Gastrocnemius medialis (tissue), 4 donors: ENCODE measurements at regions not wholly inside any gene's neighbourhood (a gene's known extent, or its start where the extent isn't known, plus 50 kb on each side); places are given as distances from the start of the nearest gene placed in this dataset.

ENCODE experiments used
- ATAC-seq, 2 donors: fragments of 150-250 bp; one replicate each; pipeline ENCODE4 v1.9.1; 2016
- DNase-seq, 2 donors: peaks; one replicate each; pipeline ENCODE4 v3.0.0-alpha.2; 2019
- H3K27ac ChIP-seq, 4 donors: fragments of 200-600 bp; sonication (generic); 1 replicate in 1 of 4; 2 replicates in 3 of 4; pipeline ENCODE4 v1.5.1; 2016 to 2018; ENCODE audit warnings: mild to moderate bottlenecking in 2 of 4, moderate library complexity in 1 of 4
- H3K27me3 ChIP-seq, 3 donors: fragments of 200-600 bp; sonication (generic) in 2 of 3; 1 replicate in 1 of 3; 2 replicates in 2 of 3; pipeline versions ENCODE4 v1.5.1 to v1.6.0; 2016 to 2019; ENCODE audit warnings: mild to moderate bottlenecking in 1 of 3, moderate library complexity in 1 of 3
- H3K36me3 ChIP-seq, 2 donors: fragments of 200-600 bp; sonication (generic) in 1 of 2; one replicate each; pipeline ENCODE4 v1.5.1; 2017 to 2018
- H3K4me1 ChIP-seq, 2 donors: fragments of 200-600 bp; sonication (generic) in 1 of 2; one replicate each; pipeline ENCODE4 v1.5.1; 2016 to 2017; ENCODE audit warnings: mild to moderate bottlenecking in 2 of 2
- H3K4me3 ChIP-seq, 4 donors: fragments of 200-600 bp; sonication (generic) in 3 of 4; 1 replicate in 1 of 4; 2 replicates in 3 of 4; pipeline ENCODE4 v1.5.1; 2016 to 2019; ENCODE audit warnings: mild to moderate bottlenecking in 2 of 4
- H3K9me3 ChIP-seq, 3 donors: fragments of 200-600 bp; sonication (generic) in 2 of 3; 1 replicate in 1 of 3; 2 replicates in 2 of 3; pipeline ENCODE4 v1.5.1; 2016 to 2019
- POLR2A ChIP-seq, 2 donors: fragments of 450-650 bp; IDR thresholded peaks; one replicate each; pipeline ENCODE4 v1.6.1; 2017; ENCODE audit warnings: antibody characterized with exemption in 2 of 2, mild to moderate bottlenecking in 2 of 2, moderate library complexity in 2 of 2
- in situ Hi-C, 4 donors: fragments of 200-750 bp; cut with MboI; loops; one replicate each; pipeline versions ENCODE4 v1.15.0 to v1.8.0; 2017; ENCODE audit warnings: low sequenced_read_pairs in 4 of 4
- intact Hi-C: fragments of 100-400 bp; cut with DNase I; formaldehyde crosslinking; loops from one replicate; pipeline ENCODE4 v1.15.1; 2023; ENCODE audit warnings: low total_unique reads
- TF ChIP-seq, protein P1 (sequence below), 5 experiments: fragments of 450-650 bp in 3 of 5; fragments of 200-600 bp in 2 of 5; sonication (generic) in 2 of 5; IDR thresholded peaks in 4 of 5; conservative IDR thresholded peaks in 1 of 5; 1 replicate in 4 of 5; 2 replicates in 1 of 5; pipeline ENCODE4 v1.5.1; 2016 to 2019; ENCODE audit warnings: antibody characterized with exemption in 5 of 5, mild to moderate bottlenecking in 3 of 5, moderate library complexity in 3 of 5

DNA sequence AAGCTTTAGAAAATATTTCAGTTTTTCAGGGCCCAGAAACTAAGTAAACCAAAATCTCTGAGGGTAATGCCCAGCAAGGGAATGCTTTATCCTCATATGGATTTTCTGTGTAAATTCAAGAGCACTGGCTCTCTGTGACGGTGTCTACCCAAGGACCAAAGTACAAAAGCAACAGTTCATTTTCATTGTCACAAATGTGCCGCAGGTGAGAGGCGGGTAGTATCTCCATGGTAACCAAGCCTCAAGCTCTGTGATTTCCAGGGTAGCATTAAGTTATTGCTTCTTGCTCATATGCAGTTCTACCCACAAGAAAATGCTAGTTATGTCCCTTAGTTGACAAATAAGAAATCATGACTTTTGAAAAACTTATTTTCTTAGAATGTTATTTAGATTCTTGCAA is 164.3 kb downstream of the MTRR start:
- Histone ChIP-seq H3K27me3 (no peaks in the 10 kb centered on the region), H3K4me1 (no peaks in the 10 kb centered on the region), H3K27ac (no peak overlapping the region), H3K36me3 (no peaks in the 10 kb centered on the region), H3K9me3 (no peaks in the 10 kb centered on the region), H3K4me3 (no peak overlapping the region)
- ATAC-seq (no peak), DNase-seq (no peak)
- intact Hi-C loops (no loop called here), in situ Hi-C loops (no loop called here)
- TF ChIP-seq, protein P1, sequence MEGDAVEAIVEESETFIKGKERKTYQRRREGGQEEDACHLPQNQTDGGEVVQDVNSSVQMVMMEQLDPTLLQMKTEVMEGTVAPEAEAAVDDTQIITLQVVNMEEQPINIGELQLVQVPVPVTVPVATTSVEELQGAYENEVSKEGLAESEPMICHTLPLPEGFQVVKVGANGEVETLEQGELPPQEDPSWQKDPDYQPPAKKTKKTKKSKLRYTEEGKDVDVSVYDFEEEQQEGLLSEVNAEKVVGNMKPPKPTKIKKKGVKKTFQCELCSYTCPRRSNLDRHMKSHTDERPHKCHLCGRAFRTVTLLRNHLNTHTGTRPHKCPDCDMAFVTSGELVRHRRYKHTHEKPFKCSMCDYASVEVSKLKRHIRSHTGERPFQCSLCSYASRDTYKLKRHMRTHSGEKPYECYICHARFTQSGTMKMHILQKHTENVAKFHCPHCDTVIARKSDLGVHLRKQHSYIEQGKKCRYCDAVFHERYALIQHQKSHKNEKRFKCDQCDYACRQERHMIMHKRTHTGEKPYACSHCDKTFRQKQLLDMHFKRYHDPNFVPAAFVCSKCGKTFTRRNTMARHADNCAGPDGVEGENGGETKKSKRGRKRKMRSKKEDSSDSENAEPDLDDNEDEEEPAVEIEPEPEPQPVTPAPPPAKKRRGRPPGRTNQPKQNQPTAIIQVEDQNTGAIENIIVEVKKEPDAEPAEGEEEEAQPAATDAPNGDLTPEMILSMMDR (IDR thresholded peaks at IDR 0.05 in 4 of 5, conservative IDR thresholded peaks at IDR 0.05 in 1 of 5) = no peak
- no peak for TF ChIP-seq POLR2A (IDR thresholded peaks at IDR 0.05)

DNA sequence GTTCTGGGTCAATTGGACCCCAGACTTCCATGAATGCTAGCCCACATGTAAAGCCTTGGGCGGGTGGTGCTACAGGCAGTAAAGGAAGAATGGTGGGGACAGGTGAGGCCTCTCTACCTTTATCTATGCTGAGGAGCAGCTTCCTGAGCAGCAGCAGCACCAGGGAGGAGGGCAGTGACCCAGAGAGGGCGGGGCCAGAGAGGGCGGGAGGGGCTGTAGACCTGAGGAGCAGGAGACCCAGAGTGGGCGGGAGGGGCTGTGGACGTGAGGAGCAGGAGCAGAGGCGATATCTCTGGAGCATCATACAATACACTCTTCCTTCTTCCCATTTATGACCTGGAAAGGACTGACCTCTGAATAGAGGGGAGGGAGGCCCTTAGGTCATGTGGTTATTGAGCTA is 165.9 kb downstream of the MTRR start:
- TF ChIP-seq POLR2A (IDR thresholded peaks at IDR 0.05) = no peak
- TF ChIP-seq, protein P1 (IDR thresholded peaks at IDR 0.05 in 4 of 5, conservative IDR thresholded peaks at IDR 0.05 in 1 of 5) = no peak
- Histone ChIP-seq H3K9me3 (no peaks in the 10 kb centered on the region), H3K27me3 (no peaks in the 10 kb centered on the region), H3K27ac (no peak overlapping the region), H3K4me1 (no peaks in the 10 kb centered on the region), H3K36me3 (no peaks in the 10 kb centered on the region), H3K4me3 (no peak overlapping the region)
- in situ Hi-C loops = no loop called here
- intact Hi-C loops = no loop called here
- no peak for DNase-seq
- no peak for ATAC-seq

DNA sequence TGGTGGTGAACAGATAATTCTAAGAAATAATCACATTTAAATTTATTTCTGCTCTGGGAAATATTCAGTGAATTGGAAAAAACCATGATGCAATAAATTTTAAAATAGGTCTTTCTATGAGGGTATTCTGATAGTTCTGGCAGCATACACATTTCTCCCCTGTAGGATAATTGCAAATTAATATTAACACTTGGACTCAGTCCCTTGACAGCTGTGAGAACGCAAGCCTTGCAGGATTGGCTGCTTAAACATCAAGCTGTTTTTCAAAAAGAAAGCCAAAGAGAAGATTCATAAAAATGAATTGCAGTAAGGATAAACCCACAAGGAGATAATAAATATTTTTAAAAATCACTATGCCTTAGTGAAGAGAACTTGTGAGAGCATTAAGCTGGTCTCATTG is 180.0 kb downstream of the MTRR start:
- in situ Hi-C loops = no loop called here
- no peak for ATAC-seq
- Histone ChIP-seq H3K4me1 (no peaks in the 10 kb centered on the region), H3K36me3 (no peaks in the 10 kb centered on the region), H3K27me3 (no peaks in the 10 kb centered on the region), H3K27ac (no peak overlapping the region), H3K9me3 (no peaks in the 10 kb centered on the region), H3K4me3 (no peak overlapping the region)
- intact Hi-C loops = no loop called here
- no peak for TF ChIP-seq POLR2A (IDR thresholded peaks at IDR 0.05)
- TF ChIP-seq, protein P1 (IDR thresholded peaks at IDR 0.05 in 4 of 5, conservative IDR thresholded peaks at IDR 0.05 in 1 of 5) = no peak
- no peak for DNase-seq

DNA sequence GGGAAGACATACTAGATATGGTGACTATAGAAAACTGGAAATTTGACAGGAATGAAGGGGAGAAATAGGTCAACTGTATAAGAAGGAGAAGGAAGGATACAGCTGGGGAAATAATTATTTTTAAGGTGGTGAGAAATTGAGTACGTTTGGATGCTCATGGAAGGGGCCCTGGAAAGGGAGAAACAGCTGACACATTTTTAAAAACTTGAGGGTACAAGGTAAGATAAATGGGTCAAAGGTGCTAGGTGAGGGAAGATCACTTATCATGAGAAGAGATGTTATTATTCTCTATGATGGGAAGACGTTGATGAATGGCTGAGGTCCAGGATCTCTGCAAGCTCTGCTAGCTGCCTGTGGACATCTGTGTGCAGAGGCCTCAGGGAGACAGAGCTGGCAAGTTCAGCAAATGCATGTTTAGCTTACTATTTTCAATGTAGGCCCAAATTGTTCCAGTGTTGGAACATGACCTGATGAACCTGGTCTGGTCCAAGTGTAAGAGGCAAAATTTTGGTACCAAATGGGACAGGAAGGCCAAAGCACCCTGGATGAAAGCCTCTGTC is 181.7 kb downstream of the MTRR start:
- Histone ChIP-seq H3K27me3 (no peaks in the 10 kb centered on the region), H3K36me3 (no peaks in the 10 kb centered on the region), H3K27ac (no peak overlapping the region), H3K4me1 (no peaks in the 10 kb centered on the region), H3K9me3 (no peaks in the 10 kb centered on the region), H3K4me3 (no peak overlapping the region)
- DNase-seq = no peak
- TF ChIP-seq POLR2A (IDR thresholded peaks at IDR 0.05) = no peak
- TF ChIP-seq, protein P1 (IDR thresholded peaks at IDR 0.05 in 4 of 5, conservative IDR thresholded peaks at IDR 0.05 in 1 of 5) = no peak
- ATAC-seq = no peak
- intact Hi-C loops = no loop called here
- in situ Hi-C loops = no loop called here

DNA sequence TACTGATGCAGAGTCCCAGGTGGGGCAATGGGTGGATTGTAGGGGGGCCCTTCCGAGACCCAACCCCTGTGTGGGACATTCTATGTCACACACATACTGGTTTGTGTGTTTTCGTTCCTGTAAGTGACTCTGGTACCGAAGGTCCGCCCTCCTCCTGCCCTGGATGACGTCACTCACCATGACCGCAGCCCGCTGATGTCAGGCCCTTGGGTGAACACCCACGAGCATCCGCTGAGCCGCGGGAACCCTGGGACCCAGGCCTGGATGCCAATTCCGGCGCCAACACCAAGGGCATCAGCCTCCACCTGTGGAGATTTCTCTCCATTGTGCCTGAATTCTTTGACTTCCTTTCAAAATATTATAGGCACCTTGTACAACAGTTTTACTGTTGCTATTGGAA is 184.3 kb downstream of the MTRR start:
- H3K36me3 ChIP-seq = no peaks in the 10 kb centered on the region
- DNase-seq (no peak), ATAC-seq (no peak)
- no peak overlapping the region for H3K4me3 ChIP-seq
- H3K27me3 ChIP-seq = no peaks in the 10 kb centered on the region
- TF ChIP-seq, protein P1 (IDR thresholded peaks at IDR 0.05 in 4 of 5, conservative IDR thresholded peaks at IDR 0.05 in 1 of 5) = no peak
- TF ChIP-seq POLR2A (IDR thresholded peaks at IDR 0.05) = no peak
- no peak overlapping the region for H3K27ac ChIP-seq
- intact Hi-C loops (no loop called here), in situ Hi-C loops (no loop called here)
- H3K4me1 ChIP-seq = no peaks in the 10 kb centered on the region
- H3K9me3 ChIP-seq = no peaks in the 10 kb centered on the region
